K562 (cell line): ENCODE measurements at regions not wholly inside any gene's neighbourhood (a gene's known extent, or its start where the extent isn't known, plus 50 kb on each side); places are given as distances from the start of the nearest gene placed in this dataset.

Experiments used
- ATAC-seq: fragments of 200-7000 bp; cut with Tn5 transposase; 3 replicates; pipeline ENCODE4 v1.9.1; 2020; ENCODE audit warnings: moderate library complexity
- BruUV-seq: library from RNA; stranded (reverse); fragments of 400-500 nt; replicated peaks from 2 replicates; lab custom pipeline; 2021; lab: Mats Ljungman, UMichigan
- CTCF ChIA-PET: fragments of 300-600 bp; formaldehyde crosslinking; extraction: SDS; loops from one replicate; lab custom pipeline; 2021; ENCODE audit warnings: low intra/inter-chr PET ratio; lab: Yijun Ruan, JAX
- POLR2A ChIA-PET: fragments of 300-600, 350-650 bp; sonication (Branson Sonifier 250); formaldehyde crosslinking; extraction: SDS; loops from one replicate; lab custom pipeline; 2021; ENCODE audit warnings: antibody characterized with exemption, inconsistent platforms; lab: Yijun Ruan, JAX
- DNase-seq, 4 experiments: peaks; one replicate each; pipeline versions ENCODE4 v3.0.0 to v3.0.0-alpha.2; 2011 to 2018; ENCODE audit warnings: low spot score in 3 of 4, mixed read lengths in 3 of 4; ENCODE audit errors: extremely low read depth in 1 of 4
- FAIRE-seq: peaks from 2 replicates; lab custom pipeline; 2011; peaks lifted over from hg19 to GRCh38; lab: Jason Lieb, UNC
- H2AFZ ChIP-seq: 2 replicates; pipeline ENCODE4 v1.6.0; 2011; ENCODE audit warnings: low read depth, low read length, control low read depth, inconsistent platforms
- H3K27ac ChIP-seq: fragments of 200-600 bp; 3 replicates; pipeline ENCODE4 v1.8.0; 2011; ENCODE audit warnings: low read depth, mild to moderate bottlenecking, control low read depth, inconsistent platforms, low read length, moderate library complexity, mixed read lengths; ENCODE audit errors: extremely low read depth
- H3K27me3 ChIP-seq, 2 experiments: fragments of 300-600 bp in 1 of 2; 2 replicates in 1 of 2; 3 replicates in 1 of 2; pipeline versions ENCODE4 v1.6.0 to v1.8.0; 2011; ENCODE audit warnings: inconsistent platforms in 2 of 2, low read length in 2 of 2, mild to moderate bottlenecking in 1 of 2, mixed read lengths in 1 of 2, moderate library complexity in 1 of 2; ENCODE audit not compliant: control insufficient read depth in 2 of 2, insufficient read depth in 2 of 2
- H3K36me3 ChIP-seq: fragments of 300-600 bp; 3 replicates; pipeline ENCODE4 v1.8.0; 2011; ENCODE audit warnings: mild to moderate bottlenecking, low read length, inconsistent platforms; ENCODE audit not compliant: control insufficient read depth, insufficient read depth
- H3K4me1 ChIP-seq, 2 experiments: fragments of 200-600 bp in 1 of 2; replicated peaks in 1 of 2; 2 replicates in 1 of 2; 3 replicates in 1 of 2; pipeline versions ENCODE4 v1.5.1 to v1.8.0; 2011; ENCODE audit warnings: inconsistent platforms in 2 of 2, low read length in 2 of 2, mild to moderate bottlenecking in 1 of 2, mixed read lengths in 1 of 2, moderate library complexity in 1 of 2; ENCODE audit not compliant: control insufficient read depth in 2 of 2, insufficient read depth in 2 of 2
- H3K4me2 ChIP-seq: 2 replicates; pipeline ENCODE4 v1.6.1; 2011; ENCODE audit warnings: low read length, control low read depth, inconsistent platforms, mixed read lengths; ENCODE audit not compliant: insufficient read depth
- H3K4me3 ChIP-seq: fragments of 200-600 bp; sonication (generic), shearing (Covaris generic); 2 replicates; pipeline ENCODE4 v1.5.1; 2016; ENCODE audit warnings: control low read depth, inconsistent platforms
- H3K79me2 ChIP-seq: fragments of 200-600 bp; 3 replicates; pipeline ENCODE4 v1.8.0; 2011; ENCODE audit warnings: low read length, inconsistent platforms; ENCODE audit not compliant: control insufficient read depth, insufficient read depth
- H3K9ac ChIP-seq, 2 experiments: 2 replicates each; pipeline versions ENCODE4 v1.6.0 to v1.6.1; 2011; ENCODE audit warnings: low read depth in 2 of 2, low read length in 2 of 2, control low read depth in 1 of 2, inconsistent platforms in 1 of 2, mild to moderate bottlenecking in 1 of 2, mixed read lengths in 1 of 2; ENCODE audit not compliant: insufficient read depth in 1 of 2
- H3K9me1 ChIP-seq: one replicate; pipeline ENCODE4 v1.6.0; 2011; ENCODE audit warnings: inconsistent platforms, mild to moderate bottlenecking, low read length, moderate library complexity; ENCODE audit not compliant: control insufficient read depth, insufficient read depth
- H3K9me3 ChIP-seq: replicated peaks from 2 replicates; pipeline ENCODE4 v1.5.1; 2011; ENCODE audit warnings: low read depth, low read length, inconsistent platforms; ENCODE audit not compliant: control insufficient read depth, insufficient read depth
- H4K20me1 ChIP-seq: replicated peaks from 2 replicates; pipeline ENCODE4 v1.6.1; 2011; ENCODE audit warnings: low read length, inconsistent platforms, mixed read lengths; ENCODE audit not compliant: control insufficient read depth, insufficient read depth
- HEY1 ChIP-seq: fragments of 250-450 bp; sonication (Bioruptor Pico); IDR thresholded peaks from 2 replicates; pipeline ENCODE4 v1.5.0; 2020; ENCODE audit warnings: mild to moderate bottlenecking, moderate library complexity, borderline replicate concordance
- RBBP5 ChIP-seq: fragments of 200-600 bp; sonication (generic); IDR thresholded peaks from 2 replicates; pipeline ENCODE4 v1.6.1; 2012; ENCODE audit warnings: borderline replicate concordance, mild to moderate bottlenecking, low read length, control low read depth, inconsistent platforms; ENCODE audit not compliant: insufficient read depth, poor library complexity, severe bottlenecking
- SIN3A ChIP-seq, 2 experiments: fragments of 150-350 bp in 1 of 2; IDR thresholded peaks; 2 replicates each; pipeline ENCODE4 v1.6.1; 2011 to 2016; ENCODE audit warnings: borderline replicate concordance in 2 of 2, low read depth in 2 of 2, low read length in 2 of 2, mild to moderate bottlenecking in 2 of 2, moderate library complexity in 2 of 2; ENCODE audit not compliant: control insufficient read depth in 1 of 2
- STAT5B ChIP-seq: fragments of 250-450 bp; sonication (Bioruptor Pico); IDR thresholded peaks from 2 replicates; pipeline ENCODE4 v1.8.0; 2021; ENCODE audit warnings: mild to moderate bottlenecking, inconsistent platforms
- ZKSCAN8 ChIP-seq: fragments of 200-800 bp; sonication (Bioruptor generic); IDR thresholded peaks from 2 replicates; pipeline ENCODE4 v1.6.1; 2016; ENCODE audit warnings: missing genetic modification characterization, missing compliant biosample characterization
- WGBS: fragments of 100-300 bp; shearing (Covaris generic); methylation state at CpG from one replicate; pipeline ENCODE4 v1.1.6; 2016; ENCODE audit warnings: low coverage, mixed read lengths; ENCODE audit not compliant: insufficient coverage; ENCODE audit errors: missing lambda C conversion rate; 5-methylcytosine and 5-hydroxymethylcytosine counted together
- in situ Hi-C: fragments of 300-500 bp; cut with MboI; formaldehyde crosslinking; loops from 4 replicates; pipeline ENCODE4 v1.15.0; 2018; ENCODE audit warnings: inconsistent platforms, mixed read lengths
- intact Hi-C: fragments of 100-400 bp; cut with micrococcal nuclease; formaldehyde crosslinking; loops from 2 replicates; pipeline ENCODE4 v1.14.2; 2022
- TF ChIP-seq, protein P1 (sequence below): fragments of 450-650 bp; IDR thresholded peaks from 2 replicates; pipeline ENCODE4 v1.6.1; 2016; ENCODE audit warnings: mild to moderate bottlenecking, moderate library complexity
- TF ChIP-seq, protein P2 (sequence below): IDR thresholded peaks from 2 replicates; pipeline ENCODE4 v1.6.1; 2012; ENCODE audit warnings: low read depth, low read length, improper control_type of control experiment, borderline replicate concordance

DNA sequence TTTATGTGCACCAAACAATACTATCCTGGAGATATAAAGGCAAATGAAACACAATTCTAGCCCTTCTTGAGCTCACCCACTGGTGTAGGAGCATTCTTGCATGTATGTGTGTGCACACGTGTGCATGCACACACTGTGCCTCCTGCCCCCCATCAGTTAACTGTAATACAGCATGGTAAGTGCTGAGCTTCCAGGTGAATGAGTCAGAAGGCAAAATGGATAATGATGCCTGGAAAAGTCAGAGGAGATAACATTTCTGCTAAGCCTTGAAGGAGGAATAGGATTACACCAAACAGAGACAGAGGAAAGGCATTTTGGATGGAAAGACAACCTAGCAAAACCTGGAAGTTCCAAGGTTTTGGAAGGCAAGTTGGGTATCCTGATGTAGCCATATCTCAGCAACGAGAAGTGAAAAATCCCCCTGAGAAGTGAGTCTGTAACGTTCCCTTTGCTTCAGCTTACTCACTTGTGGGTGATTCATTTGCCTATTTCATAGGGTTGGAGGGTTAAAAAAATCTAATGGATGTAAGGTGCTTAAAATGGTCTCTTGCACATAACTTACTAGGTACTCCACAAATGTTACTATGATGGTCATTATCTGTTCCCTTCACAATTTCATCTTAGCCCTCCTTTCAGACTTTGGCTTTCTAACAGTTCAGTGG lies 101.4 kb upstream of the STC2 start:
- Histone ChIP-seq H4K20me1 (no peaks in the 10 kb centered on the region), H2AFZ (no peak overlapping the region), H3K4me2 (no peak overlapping the region), H3K27ac (no peak overlapping the region), H3K4me3 (no peak overlapping the region), H3K4me1 (no peaks in the 10 kb centered on the region), H3K9ac (no peak overlapping the region), H3K36me3 (no peaks in the 10 kb centered on the region), H3K27me3 (peaks cover 2 to 9% of the 10 kb centered on the region in 2 experiments; a peak in 2 of 5 replicates), H3K79me2 (no peaks in the 10 kb centered on the region), H3K9me3 (no peaks in the 10 kb centered on the region), H3K9me1 (no peaks in the 10 kb centered on the region)
- FAIRE-seq (no peak), ATAC-seq (no peak), DNase-seq (no peak)
- WGBS = 1% methylated on average over 3 of the region's 3 CpGs
- CTCF ChIA-PET = no interaction called here
- intact Hi-C loops = no loop called here
- POLR2A ChIA-PET = interaction anchor here (0.9 kb wide), 1 partner anchor 67 kb away, joined by 3 read pairs; no protein-coding TSS in a partner anchor
- in situ Hi-C loops = no loop called here
- BruUV-seq = no TSS peak
- TF ChIP-seq ZKSCAN8 (CRISPR knock-in tag) = no peak
- TF ChIP-seq HEY1 (CRISPR knock-in tag) = no peak
- no peak for TF ChIP-seq RBBP5
- TF ChIP-seq, protein P1, sequence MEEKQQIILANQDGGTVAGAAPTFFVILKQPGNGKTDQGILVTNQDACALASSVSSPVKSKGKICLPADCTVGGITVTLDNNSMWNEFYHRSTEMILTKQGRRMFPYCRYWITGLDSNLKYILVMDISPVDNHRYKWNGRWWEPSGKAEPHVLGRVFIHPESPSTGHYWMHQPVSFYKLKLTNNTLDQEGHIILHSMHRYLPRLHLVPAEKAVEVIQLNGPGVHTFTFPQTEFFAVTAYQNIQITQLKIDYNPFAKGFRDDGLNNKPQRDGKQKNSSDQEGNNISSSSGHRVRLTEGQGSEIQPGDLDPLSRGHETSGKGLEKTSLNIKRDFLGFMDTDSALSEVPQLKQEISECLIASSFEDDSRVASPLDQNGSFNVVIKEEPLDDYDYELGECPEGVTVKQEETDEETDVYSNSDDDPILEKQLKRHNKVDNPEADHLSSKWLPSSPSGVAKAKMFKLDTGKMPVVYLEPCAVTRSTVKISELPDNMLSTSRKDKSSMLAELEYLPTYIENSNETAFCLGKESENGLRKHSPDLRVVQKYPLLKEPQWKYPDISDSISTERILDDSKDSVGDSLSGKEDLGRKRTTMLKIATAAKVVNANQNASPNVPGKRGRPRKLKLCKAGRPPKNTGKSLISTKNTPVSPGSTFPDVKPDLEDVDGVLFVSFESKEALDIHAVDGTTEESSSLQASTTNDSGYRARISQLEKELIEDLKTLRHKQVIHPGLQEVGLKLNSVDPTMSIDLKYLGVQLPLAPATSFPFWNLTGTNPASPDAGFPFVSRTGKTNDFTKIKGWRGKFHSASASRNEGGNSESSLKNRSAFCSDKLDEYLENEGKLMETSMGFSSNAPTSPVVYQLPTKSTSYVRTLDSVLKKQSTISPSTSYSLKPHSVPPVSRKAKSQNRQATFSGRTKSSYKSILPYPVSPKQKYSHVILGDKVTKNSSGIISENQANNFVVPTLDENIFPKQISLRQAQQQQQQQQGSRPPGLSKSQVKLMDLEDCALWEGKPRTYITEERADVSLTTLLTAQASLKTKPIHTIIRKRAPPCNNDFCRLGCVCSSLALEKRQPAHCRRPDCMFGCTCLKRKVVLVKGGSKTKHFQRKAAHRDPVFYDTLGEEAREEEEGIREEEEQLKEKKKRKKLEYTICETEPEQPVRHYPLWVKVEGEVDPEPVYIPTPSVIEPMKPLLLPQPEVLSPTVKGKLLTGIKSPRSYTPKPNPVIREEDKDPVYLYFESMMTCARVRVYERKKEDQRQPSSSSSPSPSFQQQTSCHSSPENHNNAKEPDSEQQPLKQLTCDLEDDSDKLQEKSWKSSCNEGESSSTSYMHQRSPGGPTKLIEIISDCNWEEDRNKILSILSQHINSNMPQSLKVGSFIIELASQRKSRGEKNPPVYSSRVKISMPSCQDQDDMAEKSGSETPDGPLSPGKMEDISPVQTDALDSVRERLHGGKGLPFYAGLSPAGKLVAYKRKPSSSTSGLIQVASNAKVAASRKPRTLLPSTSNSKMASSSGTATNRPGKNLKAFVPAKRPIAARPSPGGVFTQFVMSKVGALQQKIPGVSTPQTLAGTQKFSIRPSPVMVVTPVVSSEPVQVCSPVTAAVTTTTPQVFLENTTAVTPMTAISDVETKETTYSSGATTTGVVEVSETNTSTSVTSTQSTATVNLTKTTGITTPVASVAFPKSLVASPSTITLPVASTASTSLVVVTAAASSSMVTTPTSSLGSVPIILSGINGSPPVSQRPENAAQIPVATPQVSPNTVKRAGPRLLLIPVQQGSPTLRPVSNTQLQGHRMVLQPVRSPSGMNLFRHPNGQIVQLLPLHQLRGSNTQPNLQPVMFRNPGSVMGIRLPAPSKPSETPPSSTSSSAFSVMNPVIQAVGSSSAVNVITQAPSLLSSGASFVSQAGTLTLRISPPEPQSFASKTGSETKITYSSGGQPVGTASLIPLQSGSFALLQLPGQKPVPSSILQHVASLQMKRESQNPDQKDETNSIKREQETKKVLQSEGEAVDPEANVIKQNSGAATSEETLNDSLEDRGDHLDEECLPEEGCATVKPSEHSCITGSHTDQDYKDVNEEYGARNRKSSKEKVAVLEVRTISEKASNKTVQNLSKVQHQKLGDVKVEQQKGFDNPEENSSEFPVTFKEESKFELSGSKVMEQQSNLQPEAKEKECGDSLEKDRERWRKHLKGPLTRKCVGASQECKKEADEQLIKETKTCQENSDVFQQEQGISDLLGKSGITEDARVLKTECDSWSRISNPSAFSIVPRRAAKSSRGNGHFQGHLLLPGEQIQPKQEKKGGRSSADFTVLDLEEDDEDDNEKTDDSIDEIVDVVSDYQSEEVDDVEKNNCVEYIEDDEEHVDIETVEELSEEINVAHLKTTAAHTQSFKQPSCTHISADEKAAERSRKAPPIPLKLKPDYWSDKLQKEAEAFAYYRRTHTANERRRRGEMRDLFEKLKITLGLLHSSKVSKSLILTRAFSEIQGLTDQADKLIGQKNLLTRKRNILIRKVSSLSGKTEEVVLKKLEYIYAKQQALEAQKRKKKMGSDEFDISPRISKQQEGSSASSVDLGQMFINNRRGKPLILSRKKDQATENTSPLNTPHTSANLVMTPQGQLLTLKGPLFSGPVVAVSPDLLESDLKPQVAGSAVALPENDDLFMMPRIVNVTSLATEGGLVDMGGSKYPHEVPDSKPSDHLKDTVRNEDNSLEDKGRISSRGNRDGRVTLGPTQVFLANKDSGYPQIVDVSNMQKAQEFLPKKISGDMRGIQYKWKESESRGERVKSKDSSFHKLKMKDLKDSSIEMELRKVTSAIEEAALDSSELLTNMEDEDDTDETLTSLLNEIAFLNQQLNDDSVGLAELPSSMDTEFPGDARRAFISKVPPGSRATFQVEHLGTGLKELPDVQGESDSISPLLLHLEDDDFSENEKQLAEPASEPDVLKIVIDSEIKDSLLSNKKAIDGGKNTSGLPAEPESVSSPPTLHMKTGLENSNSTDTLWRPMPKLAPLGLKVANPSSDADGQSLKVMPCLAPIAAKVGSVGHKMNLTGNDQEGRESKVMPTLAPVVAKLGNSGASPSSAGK = no peak
- TF ChIP-seq SIN3A (IDR thresholded peaks at IDR 0.05; ENCODE audit: borderline replicate concordance in 2 of 2, control insufficient read depth in 1 of 2, low read depth in 2 of 2, low read length in 2 of 2) = no peak
- TF ChIP-seq, protein P2, sequence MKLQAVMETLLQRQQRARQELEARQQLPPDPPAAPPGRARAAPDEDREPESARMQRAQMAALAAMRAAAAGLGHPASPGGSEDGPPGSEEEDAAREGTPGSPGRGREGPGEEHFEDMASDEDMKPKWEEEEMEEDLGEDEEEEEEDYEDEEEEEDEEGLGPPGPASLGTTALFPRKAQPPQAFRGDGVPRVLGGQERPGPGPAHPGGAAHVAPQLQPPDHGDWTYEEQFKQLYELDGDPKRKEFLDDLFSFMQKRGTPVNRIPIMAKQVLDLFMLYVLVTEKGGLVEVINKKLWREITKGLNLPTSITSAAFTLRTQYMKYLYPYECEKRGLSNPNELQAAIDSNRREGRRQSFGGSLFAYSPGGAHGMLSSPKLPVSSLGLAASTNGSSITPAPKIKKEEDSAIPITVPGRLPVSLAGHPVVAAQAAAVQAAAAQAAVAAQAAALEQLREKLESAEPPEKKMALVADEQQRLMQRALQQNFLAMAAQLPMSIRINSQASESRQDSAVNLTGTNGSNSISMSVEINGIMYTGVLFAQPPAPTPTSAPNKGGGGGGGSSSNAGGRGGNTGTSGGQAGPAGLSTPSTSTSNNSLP = no peak
- TF ChIP-seq STAT5B = no peak
